HEK293T (cell line): ENCODE measurements at regions not wholly inside any gene's neighbourhood (a gene's known extent, or its start where the extent isn't known, plus 50 kb on each side); places are given as distances from the start of the nearest gene placed in this dataset.

ENCODE experiments used
- CTCF ChIA-PET: fragments of 350-600 bp; formaldehyde crosslinking; extraction: SDS; loops from one replicate; lab custom pipeline; 2021; ENCODE audit warnings: antibody characterized with exemption, inconsistent platforms; lab: Yijun Ruan, JAX
- POLR2A ChIA-PET: fragments of 350-600 bp; formaldehyde crosslinking; extraction: SDS; loops from one replicate; lab custom pipeline; 2020; ENCODE audit warnings: antibody characterized with exemption, inconsistent platforms; lab: Yijun Ruan, JAX
- DNase-seq: peaks from one replicate; pipeline ENCODE4 v3.0.0; 2012; ENCODE audit warnings: mixed read lengths; ENCODE audit errors: extremely low spot score
- ARNT ChIP-seq: fragments of 450-650 bp; IDR thresholded peaks from 2 replicates; pipeline ENCODE4 v1.6.1; 2017; ENCODE audit warnings: mild to moderate bottlenecking
- BHLHE40 ChIP-seq: fragments of 450-650 bp; IDR thresholded peaks from 2 replicates; pipeline ENCODE4 v1.6.1; 2016; ENCODE audit warnings: mild to moderate bottlenecking, moderate library complexity, borderline replicate concordance
- CTBP1 ChIP-seq: fragments of 450-650 bp; IDR thresholded peaks from 2 replicates; pipeline ENCODE4 v1.6.1; 2016; ENCODE audit warnings: borderline replicate concordance
- ELF4 ChIP-seq: fragments of 450-650 bp; IDR thresholded peaks from 2 replicates; pipeline ENCODE4 v1.6.1; 2017; ENCODE audit warnings: antibody characterized with exemption
- FOXA1 ChIP-seq: fragments of 450-650 bp; IDR thresholded peaks from 2 replicates; pipeline ENCODE4 v1.6.1; 2016; ENCODE audit warnings: mild to moderate bottlenecking
- FOXK2 ChIP-seq: fragments of 450-650 bp; IDR thresholded peaks from 2 replicates; pipeline ENCODE4 v1.6.1; 2016; ENCODE audit warnings: mild to moderate bottlenecking
- FOXM1 ChIP-seq: fragments of 450-650 bp; IDR thresholded peaks from 2 replicates; pipeline ENCODE4 v1.6.1; 2017; ENCODE audit warnings: mild to moderate bottlenecking, borderline replicate concordance
- HDGF ChIP-seq: fragments of 450-650 bp; IDR thresholded peaks from 2 replicates; pipeline ENCODE4 v1.6.1; 2017; ENCODE audit warnings: antibody characterized with exemption, borderline replicate concordance
- L3MBTL2 ChIP-seq: fragments of 450-650 bp; conservative IDR thresholded peaks from 2 replicates; pipeline ENCODE4 v1.6.1; 2016; ENCODE audit warnings: mild to moderate bottlenecking
- LEF1 ChIP-seq: fragments of 450-650 bp; IDR thresholded peaks from 2 replicates; pipeline ENCODE4 v1.6.1; 2017; ENCODE audit warnings: mild to moderate bottlenecking, borderline replicate concordance
- NFRKB ChIP-seq: fragments of 450-650 bp; IDR thresholded peaks from 2 replicates; pipeline ENCODE4 v1.6.1; 2016; ENCODE audit warnings: mild to moderate bottlenecking, moderate library complexity
- PKNOX1 ChIP-seq: fragments of 450-650 bp; IDR thresholded peaks from 2 replicates; pipeline ENCODE4 v1.6.1; 2016
- SP1 ChIP-seq: fragments of 450-650 bp; IDR thresholded peaks from 2 replicates; pipeline ENCODE4 v1.6.1; 2017
- SUZ12 ChIP-seq: fragments of 450-650 bp; IDR thresholded peaks from 2 replicates; pipeline ENCODE4 v1.6.1; 2016; ENCODE audit warnings: mild to moderate bottlenecking
- TARDBP ChIP-seq: fragments of 450-650 bp; IDR thresholded peaks from 2 replicates; pipeline ENCODE4 v1.6.1; 2016
- ZNF384 ChIP-seq: fragments of 450-650 bp; IDR thresholded peaks from 2 replicates; pipeline ENCODE4 v1.6.1; 2016

- ChIA-PET CTCF (no interaction called here), POLR2A (no interaction called here)
- no peak for DNase-seq
- TF ChIP-seq FOXK2 (no peak), L3MBTL2 (no peak), FOXA1 (no peak), ARNT (no peak)
These were observed 110.9 kb upstream of the ARGLU1 start for GRCh38 chr13:106678646-106679418.

GRCh38 chr13:106675311-106675710, 107.4 kb upstream of the ARGLU1 start:
- DNase-seq: no peak
- POLR2A ChIA-PET: no interaction called here
- CTCF ChIA-PET: no interaction called here
- TF ChIP-seq LEF1: no peak
- no peak for TF ChIP-seq FOXK2
- no peak for TF ChIP-seq TARDBP
- TF ChIP-seq ELF4: no peak
- TF ChIP-seq SUZ12: no peak
- TF ChIP-seq SP1: no peak
- no peak for TF ChIP-seq CTBP1
- no peak for TF ChIP-seq NFRKB
- TF ChIP-seq L3MBTL2: no peak
- no peak for TF ChIP-seq PKNOX1
- no peak for TF ChIP-seq FOXM1
- no peak for TF ChIP-seq ARNT

- ChIA-PET POLR2A (interaction anchor here (1.2 kb wide), 1 partner anchor 126 kb away, joined by 3 read pairs; the partner anchor contains the start of gene EFNB2), CTCF (no interaction called here)
- DNase-seq: no peak
- TF ChIP-seq NFRKB (no peak), TARDBP (no peak), HDGF (no peak), BHLHE40 (no peak), L3MBTL2 (no peak), FOXA1 (no peak), FOXM1 (no peak), LEF1 (no peak), SUZ12 (no peak), ELF4 (no peak), ARNT (no peak), CTBP1 (no peak), ZNF384 (no peak), SP1 (no peak), PKNOX1 (no peak), FOXK2 (no peak)
These were observed 93.0 kb upstream of the ARGLU1 start for GRCh38 chr13:106660746-106661625.

- TF ChIP-seq CTBP1 (no peak), BHLHE40 (no peak), ARNT (no peak), FOXA1 (no peak), SP1 (no peak), SUZ12 (no peak)
- ChIA-PET CTCF (no interaction called here), POLR2A (no interaction called here)
- no peak for DNase-seq
These were observed 89.2 kb upstream of the ARGLU1 start for GRCh38 chr13:106657104-106657503.

- CTCF ChIA-PET: no interaction called here
- DNase-seq: no peak
- TF ChIP-seq HDGF: no peak
- no peak for TF ChIP-seq LEF1
- TF ChIP-seq FOXM1: no peak
- TF ChIP-seq NFRKB: no peak
- no peak for TF ChIP-seq SUZ12
- POLR2A ChIA-PET: no interaction called here
These were observed 88.2 kb upstream of the ARGLU1 start for GRCh38 chr13:106656186-106656585.

- DNase-seq: no peak
- TF ChIP-seq BHLHE40: no peak
- TF ChIP-seq FOXA1: no peak
- no peak for TF ChIP-seq SUZ12
- POLR2A ChIA-PET: no interaction called here
- CTCF ChIA-PET: no interaction called here
These were observed 83.5 kb upstream of the ARGLU1 start for GRCh38 chr13:106651442-106651841.

GRCh38 chr13:106650690-106651205, 82.8 kb upstream of the ARGLU1 start:
- CTCF ChIA-PET: no interaction called here
- POLR2A ChIA-PET: no interaction called here
- no peak for DNase-seq
- TF ChIP-seq ARNT: no peak
- no peak for TF ChIP-seq CTBP1
- no peak for TF ChIP-seq ZNF384
- no peak for TF ChIP-seq SUZ12
- no peak for TF ChIP-seq FOXK2
